Retinal pigment epithelial cell (primary cell): ENCODE measurements at regions not wholly inside any gene's neighbourhood (a gene's known extent, or its start where the extent isn't known, plus 50 kb on each side); places are given as distances from the start of the nearest gene placed in this dataset.

Source experiments
- DNase-seq: peaks from one replicate; pipeline ENCODE4 v3.0.0-alpha.2; 2010; ENCODE audit warnings: low read depth
- H3K4me3 ChIP-seq: 2 replicates; pipeline ENCODE4 v1.5.1; 2011; ENCODE audit warnings: mild to moderate bottlenecking, low read length, control low read depth, moderate library complexity
- TF ChIP-seq, protein P1 (sequence below): conservative IDR thresholded peaks from 2 replicates; pipeline ENCODE4 v1.5.1; 2011; ENCODE audit warnings: low read depth, low read length, control low read depth, inconsistent platforms

GRCh38 chr6:14713966-14714631, 531.8 kb upstream of the JARID2 start:
- H3K4me3 ChIP-seq = no peak overlapping the region
- DNase-seq = no peak
- TF ChIP-seq, protein P1, sequence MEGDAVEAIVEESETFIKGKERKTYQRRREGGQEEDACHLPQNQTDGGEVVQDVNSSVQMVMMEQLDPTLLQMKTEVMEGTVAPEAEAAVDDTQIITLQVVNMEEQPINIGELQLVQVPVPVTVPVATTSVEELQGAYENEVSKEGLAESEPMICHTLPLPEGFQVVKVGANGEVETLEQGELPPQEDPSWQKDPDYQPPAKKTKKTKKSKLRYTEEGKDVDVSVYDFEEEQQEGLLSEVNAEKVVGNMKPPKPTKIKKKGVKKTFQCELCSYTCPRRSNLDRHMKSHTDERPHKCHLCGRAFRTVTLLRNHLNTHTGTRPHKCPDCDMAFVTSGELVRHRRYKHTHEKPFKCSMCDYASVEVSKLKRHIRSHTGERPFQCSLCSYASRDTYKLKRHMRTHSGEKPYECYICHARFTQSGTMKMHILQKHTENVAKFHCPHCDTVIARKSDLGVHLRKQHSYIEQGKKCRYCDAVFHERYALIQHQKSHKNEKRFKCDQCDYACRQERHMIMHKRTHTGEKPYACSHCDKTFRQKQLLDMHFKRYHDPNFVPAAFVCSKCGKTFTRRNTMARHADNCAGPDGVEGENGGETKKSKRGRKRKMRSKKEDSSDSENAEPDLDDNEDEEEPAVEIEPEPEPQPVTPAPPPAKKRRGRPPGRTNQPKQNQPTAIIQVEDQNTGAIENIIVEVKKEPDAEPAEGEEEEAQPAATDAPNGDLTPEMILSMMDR = no peak

GRCh38 chr6:14715076-14715475, 530.8 kb upstream of the JARID2 start:
- no peak overlapping the region for H3K4me3 ChIP-seq
- no peak for DNase-seq
- TF ChIP-seq, protein P1 = no peak

DNA sequence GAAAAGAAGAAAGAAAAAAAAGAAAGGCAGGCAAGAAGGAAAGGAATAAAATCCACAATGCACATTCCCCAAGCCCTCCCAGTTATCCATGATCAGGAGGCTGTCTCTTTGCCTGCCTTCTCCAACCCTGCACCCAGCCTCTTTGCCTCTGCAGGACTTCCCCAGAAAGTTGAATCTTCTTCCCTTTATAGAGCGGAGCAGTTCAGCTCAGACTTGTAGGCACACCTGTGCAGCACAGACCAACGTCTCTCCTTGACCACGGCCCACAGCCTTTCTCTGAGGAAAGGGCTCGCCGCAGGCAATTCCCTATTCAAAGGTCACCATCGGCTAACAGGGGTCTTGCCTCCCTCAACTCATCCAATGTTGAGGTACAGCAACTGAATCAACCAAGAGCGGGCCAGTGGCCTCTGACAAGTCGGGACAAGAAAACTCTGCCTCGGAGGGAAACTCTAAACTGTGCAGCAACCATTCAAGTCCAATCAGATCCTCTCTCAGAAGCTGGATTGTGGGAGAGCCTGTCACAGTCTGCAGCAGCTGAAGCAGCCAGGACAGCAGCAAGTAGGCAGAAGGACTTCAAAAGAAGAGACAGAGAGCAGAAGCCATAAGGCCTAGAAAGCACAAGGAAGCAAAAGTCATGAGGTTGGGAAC, 529.2 kb upstream of the JARID2 start:
- TF ChIP-seq, protein P1 = no peak
- no peak overlapping the region for H3K4me3 ChIP-seq
- DNase-seq = no peak

DNA sequence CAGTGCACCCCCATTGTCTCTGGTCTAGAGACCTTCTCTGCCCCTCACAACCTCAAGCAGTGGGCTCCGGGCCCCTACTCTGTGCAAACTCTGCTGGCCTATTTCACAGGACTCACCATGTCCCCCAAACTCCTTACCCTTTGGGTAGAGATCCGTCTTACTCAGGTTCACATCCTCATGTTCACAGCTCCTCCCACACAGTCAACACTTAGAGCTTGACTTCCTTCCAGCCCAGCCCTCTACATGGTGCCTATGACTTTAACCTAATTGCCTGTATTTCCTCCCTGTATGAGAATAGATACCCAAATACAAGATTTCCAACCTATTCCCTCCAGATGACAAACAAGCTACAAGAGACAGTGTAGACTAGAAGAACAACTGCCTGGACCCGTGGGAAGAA, 528.6 kb upstream of the JARID2 start:
- TF ChIP-seq, protein P1 = no peak
- H3K4me3 ChIP-seq = no peak overlapping the region
- DNase-seq = no peak

DNA sequence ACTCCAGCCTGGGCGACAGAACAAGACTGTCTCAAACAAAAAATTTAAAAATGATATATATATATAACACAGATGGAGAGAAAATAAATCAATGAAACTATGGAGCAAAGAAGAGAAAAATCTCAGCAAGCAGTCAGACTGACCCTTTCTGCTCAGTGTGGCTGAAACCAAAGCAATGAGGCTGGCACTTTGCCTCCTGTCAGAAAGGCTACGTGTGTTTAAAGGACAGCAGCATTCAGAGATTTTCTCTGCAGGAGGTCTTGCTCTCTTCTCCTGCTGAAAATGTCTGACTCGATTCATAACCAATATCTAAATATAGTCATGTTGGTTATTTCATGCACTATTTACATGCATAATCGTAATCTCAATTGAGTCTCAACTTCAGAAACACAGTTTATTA, 527.0 kb upstream of the JARID2 start:
- no peak for DNase-seq
- no peak overlapping the region for H3K4me3 ChIP-seq
- TF ChIP-seq, protein P1 = no peak

GRCh38 chr6:14719270-14719669, 526.6 kb upstream of the JARID2 start:
- H3K4me3 ChIP-seq = no peak overlapping the region
- DNase-seq = no peak
- TF ChIP-seq, protein P1 = no peak
